Stimulated activated CD4-positive, alpha-beta T cell treated with anti-CD3 and anti-CD28 coated beads, TNF-alpha, amount 100 ng/mL, for 1 hour (primary cell): ENCODE measurements at regions not wholly inside any gene's neighbourhood (a gene's known extent, or its start where the extent isn't known, plus 50 kb on each side); places are given as distances from the start of the nearest gene placed in this dataset.
"Not testable (repeated sequence)": the region's sequence is repeated elsewhere in the genome, so short reads cannot be mapped to it uniquely, and the experiment has no call there.

Experiments used
- DNase-seq, 3 donors: peaks; one replicate each; pipeline ENCODE4 v3.0.0-alpha.2; 2020; ENCODE audit warnings: low read depth in 3 of 3, low spot score in 1 of 3

DNA sequence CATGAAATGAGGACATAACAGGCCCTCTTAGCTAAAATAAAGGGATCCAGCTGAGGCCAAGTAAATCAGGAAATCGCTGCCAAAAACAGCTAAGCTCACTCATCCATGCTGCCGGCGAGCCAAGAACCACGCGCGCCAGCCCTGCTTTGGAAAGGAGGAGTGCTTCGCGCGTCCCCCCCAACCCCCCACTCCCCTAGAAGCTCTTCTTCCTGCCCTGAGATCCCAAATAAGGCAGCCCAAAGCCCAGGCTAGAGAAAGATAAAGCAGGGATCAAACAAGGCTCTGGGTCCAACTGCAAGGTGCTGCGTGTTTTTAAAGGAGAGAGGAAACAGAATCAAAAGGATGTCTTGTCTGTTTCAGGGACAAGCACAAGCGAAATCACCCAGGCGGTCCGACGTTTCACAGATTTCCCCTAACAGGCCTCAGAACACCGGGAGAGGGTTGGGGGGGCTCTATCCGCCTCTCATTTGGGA is 168.3 kb upstream of the AUTS2 start:
- no peak for DNase-seq

DNA sequence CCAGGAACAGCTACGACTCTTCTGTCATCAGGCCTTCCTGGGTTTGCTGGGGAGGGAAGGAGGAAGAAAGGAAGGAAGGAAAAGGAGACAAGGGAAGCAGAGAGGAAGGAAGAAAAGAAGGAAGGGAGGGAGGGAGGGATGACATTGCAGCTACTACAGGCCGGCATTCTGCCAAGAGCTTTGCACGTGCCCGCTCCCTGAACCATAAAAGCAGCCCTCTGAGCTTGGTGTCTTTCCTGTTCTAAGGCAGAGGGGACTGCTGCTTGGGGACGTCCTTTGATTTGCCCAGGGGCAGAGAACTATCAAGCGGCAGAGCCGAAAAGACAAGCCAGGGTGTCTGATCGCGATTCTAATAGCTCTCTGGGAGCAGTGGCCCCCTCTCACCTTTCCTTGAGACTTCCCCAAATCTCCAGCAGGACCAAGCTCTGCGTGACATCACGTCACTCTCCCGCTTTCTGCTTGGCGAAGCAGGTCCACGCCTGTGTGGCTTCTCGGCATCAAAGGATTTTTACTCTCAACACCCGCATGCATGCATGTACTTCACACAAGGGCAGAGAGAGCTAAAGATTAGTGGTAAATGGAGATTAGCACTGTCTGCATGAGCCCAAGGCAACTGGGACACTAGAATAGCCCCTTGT is 167.8 kb upstream of the AUTS2 start:
- DNase-seq, result no peak

DNA sequence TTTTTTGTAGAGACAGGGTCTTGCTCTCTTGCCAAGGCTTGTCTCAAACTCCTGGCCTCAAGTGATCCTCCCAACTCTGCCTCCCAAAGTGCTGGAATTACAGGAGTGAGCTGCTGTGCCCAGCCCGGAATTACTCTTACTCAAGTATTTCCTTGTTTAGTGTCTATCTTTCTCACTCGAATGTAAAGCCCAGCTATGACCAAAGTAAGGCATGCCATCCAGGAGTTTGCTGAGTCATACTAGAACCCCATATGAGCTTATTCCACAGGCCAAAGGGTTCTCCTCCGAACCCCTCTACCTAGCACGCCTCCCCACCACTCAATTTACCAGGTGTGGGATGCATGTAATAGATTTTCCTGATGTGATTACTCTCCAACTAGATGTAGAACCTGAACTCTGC is 166.6 kb upstream of the AUTS2 start:
- DNase-seq, result no peak

- DNase-seq, result not testable (repeated sequence)
Observed at GRCh38 chr7:69432276-69432675, 166.0 kb upstream of the AUTS2 start.

- DNase-seq, result no peak
Observed at GRCh38 chr7:69433081-69433480, 165.2 kb upstream of the AUTS2 start.

DNA sequence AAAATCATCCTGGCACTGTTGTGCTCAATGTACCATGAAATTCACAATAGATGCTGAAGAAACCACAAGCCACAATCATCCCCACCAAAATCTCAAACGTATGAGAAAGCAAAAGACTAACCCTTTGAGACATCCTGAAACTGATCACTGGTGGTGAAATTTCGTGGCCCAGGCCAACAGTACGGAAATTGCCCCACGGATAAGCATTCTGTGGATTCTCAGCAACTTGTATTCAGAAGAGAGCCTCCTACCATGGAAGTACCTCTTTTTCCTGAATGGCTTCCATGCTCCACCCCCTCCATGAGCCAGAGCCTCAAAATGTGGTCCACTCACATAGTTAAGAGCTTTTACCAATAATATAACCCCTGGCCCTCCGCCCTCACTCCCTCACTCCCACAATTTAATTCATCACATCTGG is 163.9 kb upstream of the AUTS2 start:
- DNase-seq, result no peak

DNA sequence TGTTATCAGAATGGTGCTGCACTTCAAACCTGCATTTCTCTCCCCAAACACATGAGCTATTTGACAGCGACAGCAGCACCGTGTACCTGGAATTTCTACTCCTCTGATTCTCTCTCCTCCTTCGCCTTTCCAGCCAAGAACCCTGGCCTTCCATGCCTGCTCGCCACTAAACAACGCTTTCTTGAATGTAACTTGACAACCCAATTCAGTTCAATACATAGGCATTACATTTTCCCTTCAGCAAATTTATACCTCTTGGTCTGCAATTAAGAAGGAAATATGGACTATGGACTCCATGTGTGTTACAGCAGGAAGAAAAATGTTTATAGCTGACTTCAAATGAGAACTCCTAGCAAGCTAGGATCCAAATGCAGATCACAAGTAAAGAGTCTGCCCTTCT is 162.6 kb upstream of the AUTS2 start:
- DNase-seq, result no peak

DNA sequence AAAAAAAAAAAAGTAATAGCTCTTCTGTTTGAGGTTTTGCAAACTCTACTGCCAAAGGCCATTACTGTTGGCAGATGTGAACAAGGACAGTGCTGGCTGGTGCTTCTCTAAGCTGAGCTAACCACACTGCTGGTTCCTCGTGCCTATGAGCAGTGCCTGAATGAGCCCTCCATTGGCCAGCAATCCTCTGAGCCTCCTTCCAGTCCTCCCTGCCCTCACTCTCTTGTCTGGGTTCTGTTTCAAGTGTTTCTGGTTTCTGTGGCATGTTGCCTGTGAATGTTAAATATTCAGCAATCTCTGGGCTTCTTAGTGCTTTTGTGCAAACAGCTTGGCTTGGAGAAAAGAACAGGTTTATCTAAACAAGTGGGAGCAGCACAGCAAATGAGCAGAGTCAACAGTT is 161.3 kb upstream of the AUTS2 start:
- no peak for DNase-seq

GRCh38 chr7:69438584-69439412 is 159.5 kb upstream of the AUTS2 start:
- no peak for DNase-seq

DNA sequence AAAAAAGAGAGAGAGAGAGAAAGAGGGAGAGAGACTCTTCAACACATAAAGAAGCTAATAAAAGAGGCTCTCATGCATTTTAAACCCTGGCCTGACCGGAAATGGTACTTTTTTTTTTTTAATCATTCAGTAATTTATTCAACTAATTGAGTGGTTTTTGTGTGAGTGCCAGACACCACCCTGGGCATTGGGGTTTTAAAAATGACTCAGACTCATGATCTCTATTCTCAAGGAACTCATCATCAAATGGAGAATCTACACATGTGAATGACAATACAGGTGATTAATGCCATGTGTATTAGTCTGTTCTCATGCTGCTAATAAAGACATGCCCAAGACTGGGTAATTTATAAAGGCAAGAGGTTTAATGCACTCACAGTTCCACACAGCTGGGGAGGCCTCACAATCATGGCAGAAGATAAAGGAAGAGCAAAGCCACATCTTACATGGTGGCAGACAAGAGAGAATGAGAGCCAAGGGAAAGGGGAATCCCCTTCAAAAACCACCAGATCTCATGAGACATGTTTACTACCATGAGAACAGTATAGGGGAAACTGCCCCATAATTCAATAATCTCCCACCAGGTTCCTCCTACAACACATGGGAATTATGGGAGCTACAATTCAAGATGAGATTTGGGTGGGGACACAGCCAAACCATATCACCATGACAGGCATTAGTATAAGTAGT is 158.5 kb upstream of the AUTS2 start:
- DNase-seq, result no peak

- DNase-seq, result no peak
Observed at GRCh38 chr7:69440976-69441375, 157.3 kb upstream of the AUTS2 start.

- no peak for DNase-seq
Observed at GRCh38 chr7:69443136-69443535, 155.1 kb upstream of the AUTS2 start.

GRCh38 chr7:69445541-69445940 is 152.7 kb upstream of the AUTS2 start:
- no peak for DNase-seq

DNA sequence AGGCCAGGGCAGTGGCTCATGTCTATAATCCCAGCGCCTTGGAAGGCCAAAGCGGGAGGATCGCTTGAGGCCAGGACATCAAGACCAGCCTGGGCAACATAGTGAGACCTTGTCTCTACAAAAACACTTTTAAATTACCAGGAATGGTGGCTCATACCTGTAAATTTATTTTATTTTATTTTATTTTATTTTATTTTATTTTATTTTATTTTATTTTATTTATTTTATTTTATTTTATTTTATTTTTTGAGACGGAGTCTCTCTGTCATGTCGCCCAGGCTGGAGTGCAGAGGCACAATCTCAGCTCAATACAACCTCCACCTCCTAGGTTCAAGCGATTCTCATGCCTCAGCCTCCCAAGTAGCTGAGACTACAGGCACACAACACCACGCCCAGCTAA is 152.1 kb upstream of the AUTS2 start:
- DNase-seq, result not testable (repeated sequence)

DNA sequence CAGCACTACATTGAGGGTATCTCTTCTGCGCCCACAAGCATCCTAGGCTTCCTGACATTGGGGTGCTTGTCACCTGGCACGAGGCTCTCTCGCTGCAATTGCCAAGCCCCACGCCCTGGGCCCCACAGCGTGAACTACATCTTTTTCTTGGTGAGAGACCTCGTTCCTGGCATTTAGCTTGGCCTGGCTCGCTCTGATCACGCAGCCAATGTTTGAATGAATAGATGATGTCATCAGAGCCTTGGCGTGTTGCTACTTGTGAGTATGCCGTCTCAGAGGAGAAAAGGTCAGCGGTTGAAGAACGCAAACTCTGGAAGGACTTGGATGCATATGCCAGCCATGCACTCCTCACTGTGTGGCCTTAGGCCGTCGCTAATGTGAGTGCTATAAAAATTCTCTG is 150.2 kb upstream of the AUTS2 start:
- no peak for DNase-seq

GRCh38 chr7:69450456-69450855 is 147.8 kb upstream of the AUTS2 start:
- DNase-seq, result no peak

DNA sequence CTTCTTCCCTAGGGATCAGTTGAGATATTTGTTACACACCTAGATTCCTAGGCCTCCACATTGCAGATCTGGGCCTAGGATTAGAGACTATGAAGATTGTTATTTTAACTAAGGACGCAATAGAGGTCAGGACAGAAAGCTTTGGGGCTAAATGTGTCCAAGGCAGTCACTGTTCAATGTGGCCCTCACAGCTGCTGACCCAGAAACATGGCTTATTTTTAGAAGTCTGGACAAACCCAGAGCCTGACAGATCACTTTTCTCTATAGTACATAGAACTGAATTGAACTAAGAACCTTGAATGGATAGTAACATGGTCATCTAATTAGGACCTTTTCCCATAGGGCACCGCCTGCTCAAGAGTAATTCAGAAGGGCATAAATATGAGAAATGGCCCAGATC is 146.6 kb upstream of the AUTS2 start:
- no peak for DNase-seq

DNA sequence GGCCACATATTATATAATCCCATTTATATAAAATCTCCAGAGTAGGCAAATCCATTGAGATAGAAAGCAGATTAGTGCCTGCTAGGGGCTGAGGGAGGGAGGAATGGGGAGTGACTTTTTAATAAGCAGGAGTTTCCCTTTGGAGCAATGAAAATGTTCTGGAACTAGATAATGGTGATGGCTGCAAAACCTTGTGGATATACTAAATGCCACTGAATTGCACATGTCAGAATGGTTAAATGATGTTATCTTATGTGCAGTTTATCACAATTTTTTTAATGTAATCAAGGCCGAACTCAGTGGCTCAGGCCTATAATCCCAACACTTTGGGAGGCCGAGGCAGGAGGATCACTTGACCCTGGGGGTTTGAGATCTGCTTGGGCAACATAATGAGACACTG is 145.5 kb upstream of the AUTS2 start:
- no peak for DNase-seq

GRCh38 chr7:69457595-69458504 is 140.4 kb upstream of the AUTS2 start:
- DNase-seq, result no peak

DNA sequence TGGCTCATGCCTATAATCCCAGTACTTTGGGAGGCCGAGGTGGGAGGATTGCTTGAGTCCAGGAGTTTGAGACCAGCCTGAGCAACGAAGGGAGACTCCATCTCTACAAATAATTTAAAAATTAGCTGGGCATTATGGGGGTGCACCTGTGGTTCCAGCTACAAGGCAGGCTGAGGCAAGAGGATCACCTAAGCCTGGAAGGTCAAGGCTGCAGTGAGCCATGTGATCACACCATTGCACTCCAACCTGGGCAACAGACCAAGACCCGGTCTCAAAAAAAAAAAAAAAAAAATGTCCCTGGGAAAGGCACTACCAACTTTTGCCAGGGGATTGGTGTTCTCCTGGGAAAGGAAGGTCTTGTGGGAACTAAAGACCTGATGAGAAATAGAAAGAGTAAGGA is 134.2 kb upstream of the AUTS2 start:
- DNase-seq, result no peak

- no peak for DNase-seq
Observed at GRCh38 chr7:69465262-69465661, 133.0 kb upstream of the AUTS2 start.
